ENCODE measurements at regions not wholly inside any gene's neighbourhood (a gene's known extent, or its start where the extent isn't known, plus 50 kb on each side); places are given as distances from the start of the nearest gene placed in this dataset.
A peak's percentile ranks its signal among the peaks of the same experiment; 100 is the strongest.

GRCh38 chr4:62410371-62411003 lies 1210.4 kb downstream of the ADGRL3 start:
- no peaks in the 10 kb centered on the region for H3K4me1 ChIP-seq
- H3K9me3 ChIP-seq, result no peaks in the 10 kb centered on the region
- H3K27me3 ChIP-seq, result no peaks in the 10 kb centered on the region
- WGBS, 2 donors, result 73 to 84% methylated on average over 3 of the region's 3 CpGs
- H3K27ac ChIP-seq, result no peak overlapping the region
- no peak overlapping the region for H3K4me3 ChIP-seq
- DNase-seq (no peak), ATAC-seq (ENCODE audit: low FRiP score in 2 of 2) (no peak)
- no peaks in the 10 kb centered on the region for H3K36me3 ChIP-seq
- TF ChIP-seq POLR2A (IDR thresholded peaks at IDR 0.05), result no peak

- no peak overlapping the region for H3K27ac ChIP-seq
- TF ChIP-seq EP300 (IDR thresholded peaks at IDR 0.05) (no peak), POLR2A (IDR thresholded peaks at IDR 0.05) (no peak), CTCF (IDR thresholded peaks at IDR 0.05) (no peak), POLR2AphosphoS5 (IDR thresholded peaks at IDR 0.05) (no peak)
- H3K36me3 ChIP-seq, result no peaks in the 10 kb centered on the region
- H3K27me3 ChIP-seq, result no peaks in the 10 kb centered on the region
- DNase-seq, result no peak
- no peaks in the 10 kb centered on the region for H3K9me3 ChIP-seq
- H3K4me1 ChIP-seq, result no peaks in the 10 kb centered on the region
- H3K4me3 ChIP-seq, result no peak overlapping the region
- no peak for ATAC-seq (ENCODE audit: low FRiP score in 2 of 2)
Observed at GRCh38 chr4:62408454-62408853, 1208.3 kb downstream of the ADGRL3 start.

DNA sequence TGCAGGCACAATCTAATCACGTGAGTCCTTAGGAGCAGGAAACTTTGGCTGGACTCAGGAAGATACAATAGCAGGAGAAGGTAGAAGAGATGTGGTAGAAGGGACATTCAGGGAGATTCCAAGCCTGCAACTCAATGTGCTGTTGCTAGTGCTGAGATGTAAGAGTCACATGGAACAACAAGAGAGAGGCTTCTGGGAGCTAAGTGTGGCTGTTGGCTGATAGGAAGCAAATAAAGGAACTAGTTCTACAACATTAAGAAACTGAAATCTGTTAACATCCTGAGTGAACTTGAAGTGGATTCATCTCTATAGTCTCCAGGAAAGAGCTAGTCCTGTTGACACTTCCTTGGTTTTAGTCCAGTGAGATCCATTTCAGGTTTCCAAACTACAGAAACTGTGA lies 1207.4 kb downstream of the ADGRL3 start:
- WGBS, 2 donors, result 71 to 83% methylated on average over 1 of the region's 1 CpG
- DNase-seq, result no peak
- Histone ChIP-seq H3K27ac (no peak overlapping the region), H3K4me3 (no peak overlapping the region), H3K27me3 (no peaks in the 10 kb centered on the region), H3K36me3 (no peaks in the 10 kb centered on the region), H3K4me1 (no peaks in the 10 kb centered on the region), H3K9me3 (no peaks in the 10 kb centered on the region)
- TF ChIP-seq POLR2AphosphoS5 (IDR thresholded peaks at IDR 0.05) (no peak), CTCF (IDR thresholded peaks at IDR 0.05) (no peak), POLR2A (IDR thresholded peaks at IDR 0.05) (no peak), EP300 (IDR thresholded peaks at IDR 0.05) (no peak)
- ATAC-seq (ENCODE audit: low FRiP score in 2 of 2), result no peak

DNA sequence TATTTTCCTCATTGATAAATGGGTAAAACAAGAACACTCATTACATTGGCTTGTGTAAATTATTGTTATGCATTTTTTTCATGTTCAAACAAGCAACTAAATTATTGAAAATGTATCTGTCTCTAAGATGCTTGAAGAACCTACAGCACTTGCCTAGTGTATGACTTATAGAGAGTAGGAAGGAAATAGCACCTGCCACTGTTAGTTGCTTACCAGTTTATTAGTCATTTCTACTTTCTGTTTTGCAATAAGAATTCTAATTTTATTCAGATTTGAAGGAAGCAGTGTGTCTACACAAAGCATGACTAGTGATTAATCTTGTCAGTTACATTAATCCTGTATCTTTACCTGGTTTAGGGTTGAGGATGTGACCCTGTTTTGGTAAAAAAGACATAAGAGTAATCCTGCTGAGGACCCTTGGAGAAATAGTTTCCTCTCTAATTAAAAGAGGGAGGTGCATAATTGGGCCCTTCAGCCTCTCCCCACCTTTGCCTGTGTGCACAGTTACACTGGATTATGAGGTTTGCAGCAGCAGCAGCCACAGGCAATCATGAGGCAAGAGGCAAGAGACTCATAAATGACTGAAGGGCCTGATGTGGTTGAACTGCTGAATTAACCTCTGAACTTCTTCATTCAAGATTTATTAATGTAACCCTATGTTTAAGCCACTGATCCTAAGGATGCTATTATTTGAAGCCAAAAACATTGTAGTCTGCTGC lies 1202.1 kb downstream of the ADGRL3 start:
- Histone ChIP-seq H3K36me3 (no peaks in the 10 kb centered on the region), H3K4me3 (no peak overlapping the region), H3K27ac (no peak overlapping the region), H3K4me1 (no peaks in the 10 kb centered on the region), H3K27me3 (no peaks in the 10 kb centered on the region), H3K9me3 (no peaks in the 10 kb centered on the region)
- TF ChIP-seq CTCF (IDR thresholded peaks at IDR 0.05) (no peak), POLR2A (IDR thresholded peaks at IDR 0.05) (no peak), EP300 (IDR thresholded peaks at IDR 0.05) (no peak), POLR2AphosphoS5 (IDR thresholded peaks at IDR 0.05) (no peak)
- no peak for ATAC-seq (ENCODE audit: low FRiP score in 2 of 2)
- no peak for DNase-seq

DNA sequence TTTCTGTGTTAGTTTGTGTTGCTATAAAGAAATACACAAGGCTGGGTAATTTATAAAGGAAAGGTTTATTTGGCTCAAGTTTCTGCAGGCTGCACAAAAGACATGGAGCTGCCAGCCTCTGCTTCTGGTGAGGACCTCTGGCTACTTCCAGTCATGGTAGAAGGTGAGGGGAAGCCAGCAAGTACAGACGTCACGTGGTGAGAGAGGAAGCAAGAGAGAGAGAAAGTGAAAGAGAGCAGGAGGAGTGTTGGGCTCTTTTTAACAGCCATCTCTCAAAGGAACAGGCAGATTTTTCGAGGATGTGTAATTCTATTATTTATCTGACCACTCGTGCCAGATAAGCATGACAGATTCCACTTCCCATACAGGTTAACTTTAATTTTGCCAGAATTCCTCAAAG lies 1199.1 kb downstream of the ADGRL3 start:
- peak in 1 of 2 donors; percentile 60 for ATAC-seq (ENCODE audit: low FRiP score in 2 of 2)
- H3K9me3 ChIP-seq, result no peaks in the 10 kb centered on the region
- H3K27me3 ChIP-seq, result no peaks in the 10 kb centered on the region
- no peak for DNase-seq
- no peaks in the 10 kb centered on the region for H3K36me3 ChIP-seq
- WGBS, 2 donors, result 35 to 37% methylated on average over 4 of the region's 4 CpGs
- no peak overlapping the region for H3K27ac ChIP-seq
- H3K4me1 ChIP-seq, result no peaks in the 10 kb centered on the region
- no peak for TF ChIP-seq POLR2A (IDR thresholded peaks at IDR 0.05)
- no peak for TF ChIP-seq CTCF (IDR thresholded peaks at IDR 0.05)
- TF ChIP-seq POLR2AphosphoS5 (IDR thresholded peaks at IDR 0.05), result no peak
- no peak for TF ChIP-seq EP300 (IDR thresholded peaks at IDR 0.05)
- no peak overlapping the region for H3K4me3 ChIP-seq
